GM18507 (cell line): ENCODE measurements at regions not wholly inside any gene's neighbourhood (a gene's known extent, or its start where the extent isn't known, plus 50 kb on each side); places are given as distances from the start of the nearest gene placed in this dataset.

Source experiments
- DNase-seq: peaks from one replicate; pipeline ENCODE4 v3.0.0; 2011; ENCODE audit warnings: low read depth; ENCODE audit not compliant: insufficient read length; ENCODE audit errors: extremely low spot score
- FAIRE-seq: peaks from 2 replicates; lab custom pipeline; 2011; peaks lifted over from hg19 to GRCh38; lab: Jason Lieb, UNC

- DNase-seq (no peak), FAIRE-seq (peak; percentile 73)
Measured at GRCh38 chr3:99172736-99173657, 271.5 kb upstream of the DCBLD2 start.

- no peak for DNase-seq
- FAIRE-seq = no peak
Measured at GRCh38 chr3:99171800-99172199, 270.3 kb upstream of the DCBLD2 start.

GRCh38 chr3:99170867-99171517 is 269.5 kb upstream of the DCBLD2 start:
- DNase-seq (no peak), FAIRE-seq (no peak)

- FAIRE-seq (no peak), DNase-seq (no peak)
Measured at GRCh38 chr3:99167071-99167470, 265.6 kb upstream of the DCBLD2 start.

- no peak for DNase-seq
Measured at GRCh38 chr3:99163314-99163713, 261.8 kb upstream of the DCBLD2 start.

GRCh38 chr3:99159220-99159762 is 257.8 kb upstream of the DCBLD2 start:
- FAIRE-seq = no peak
- DNase-seq = no peak

More at GRCh38 chr3:99163314-99163713, 261.8 kb upstream of the DCBLD2 start:
- FAIRE-seq = no peak

GRCh38 chr3:99145031-99145430 is 243.5 kb upstream of the DCBLD2 start:
- DNase-seq (no peak), FAIRE-seq (no peak)

GRCh38 chr3:99143493-99143892 is 242.0 kb upstream of the DCBLD2 start:
- no peak for FAIRE-seq
- DNase-seq = no peak

- FAIRE-seq = no peak
- DNase-seq = no peak
Measured at GRCh38 chr3:99134986-99135385, 233.5 kb upstream of the DCBLD2 start.

GRCh38 chr3:99131876-99132275 is 230.4 kb upstream of the DCBLD2 start:
- FAIRE-seq (no peak), DNase-seq (no peak)

- no peak for FAIRE-seq
- no peak for DNase-seq
Measured at GRCh38 chr3:99128725-99129505, 227.4 kb upstream of the DCBLD2 start.

- FAIRE-seq = no peak
Measured at GRCh38 chr3:99128235-99128634, 226.7 kb upstream of the DCBLD2 start.

GRCh38 chr3:99126316-99126715 is 224.8 kb upstream of the DCBLD2 start:
- no peak for DNase-seq
- no peak for FAIRE-seq

More at GRCh38 chr3:99128235-99128634, 226.7 kb upstream of the DCBLD2 start:
- DNase-seq = no peak

- DNase-seq (no peak), FAIRE-seq (no peak)
Measured at GRCh38 chr3:99119385-99119784, 217.9 kb upstream of the DCBLD2 start.

- DNase-seq (no peak), FAIRE-seq (no peak)
Measured at GRCh38 chr3:99118381-99118780, 216.9 kb upstream of the DCBLD2 start.

- FAIRE-seq (no peak), DNase-seq (no peak)
Measured at GRCh38 chr3:99114565-99115291, 213.2 kb upstream of the DCBLD2 start.

GRCh38 chr3:99111235-99111634 is 209.7 kb upstream of the DCBLD2 start:
- DNase-seq (no peak), FAIRE-seq (no peak)

- no peak for FAIRE-seq
Measured at GRCh38 chr3:99110401-99110800, 208.9 kb upstream of the DCBLD2 start.

GRCh38 chr3:99108508-99108907 is 207.0 kb upstream of the DCBLD2 start:
- no peak for FAIRE-seq
- DNase-seq = no peak

More at GRCh38 chr3:99110401-99110800, 208.9 kb upstream of the DCBLD2 start:
- DNase-seq = no peak
